ENCODE measurements at regions not wholly inside any gene's neighbourhood (a gene's known extent, or its start where the extent isn't known, plus 50 kb on each side); places are given as distances from the start of the nearest gene placed in this dataset.

GRCh38 chr9:90698871-90699440 is 56.3 kb upstream of the DIRAS2 start:
- Histone ChIP-seq H3K9me3 (ENCODE audit: control insufficient read depth in 1 of 2, insufficient read depth in 1 of 2, low read depth in 1 of 2, low read length in 2 of 2) (no peaks in the 10 kb centered on the region), H3K36me3 (ENCODE audit: control insufficient read depth in 1 of 2, insufficient read depth in 2 of 2, low read length in 2 of 2) (no peaks in the 10 kb centered on the region), H3K4me1 (ENCODE audit: control insufficient read depth in 1 of 2, insufficient read depth in 2 of 2, low read length in 2 of 2) (no peaks in the 10 kb centered on the region), H3K9ac (ENCODE audit: low read length) (no peak overlapping the region), H3K9me2 (ENCODE audit: insufficient read depth) (no peaks in the 10 kb centered on the region), H3K27ac (ENCODE audit: low read depth, low read length) (no peak overlapping the region), H2AFZ (ENCODE audit: low read depth, low read length, poor library complexity, severe bottlenecking) (no peak overlapping the region), H4K20me1 (ENCODE audit: insufficient read depth) (no peaks in the 10 kb centered on the region), H3K79me2 (ENCODE audit: insufficient read depth, low read length) (no peaks in the 10 kb centered on the region), H3K4me2 (ENCODE audit: low read length) (no peak overlapping the region), H3K4me3 (replicated peaks in 1 of 2; ENCODE audit: low read depth in 1 of 2, low read length in 2 of 2) (no peak overlapping the region), H3K27me3 (ENCODE audit: insufficient read depth, low read length) (peaks cover 31% of the 10 kb centered on the region)
- ATAC-seq = no peak
- intact Hi-C loops (cut with micrococcal nuclease) = no loop called here
- no TSS peak for BruUV-seq (replicated peaks)
- TF ChIP-seq CEBPB (IDR thresholded peaks at IDR 0.05; ENCODE audit: low read depth) = no peak
- no peak for TF ChIP-seq EZH2phosphoT487 (IDR thresholded peaks at IDR 0.05; ENCODE audit: borderline replicate concordance)
- TF ChIP-seq POLR2AphosphoS5 (IDR thresholded peaks at IDR 0.05; ENCODE audit: low read depth, low read length) = no peak
- no peak for TF ChIP-seq JUND (IDR thresholded peaks at IDR 0.05)
- TF ChIP-seq ZNF274 (IDR thresholded peaks at IDR 0.05; ENCODE audit: low read depth, low read length) = no peak
- no peak for TF ChIP-seq REST (IDR thresholded peaks at IDR 0.05; ENCODE audit: low read depth)
- no peak for TF ChIP-seq RAD21 (IDR thresholded peaks at IDR 0.05; ENCODE audit: low read depth)
- no peak for TF ChIP-seq ATF3 (IDR thresholded peaks at IDR 0.05)
- TF ChIP-seq ELF1 (IDR thresholded peaks at IDR 0.05; ENCODE audit: borderline replicate concordance, low read depth) = no peak
- no peak for TF ChIP-seq CBX3 (IDR thresholded peaks at IDR 0.05; ENCODE audit: low read depth)
- TF ChIP-seq ZBTB33 (IDR thresholded peaks at IDR 0.05; ENCODE audit: extremely low read depth, insufficient replicate concordance, low read length) = no peak
- TF ChIP-seq POLR2A (IDR thresholded peaks at IDR 0.05; ENCODE audit: borderline replicate concordance, extremely low read depth, insufficient read depth, insufficient read length) = no peak
- TF ChIP-seq SRF (IDR thresholded peaks at IDR 0.05; ENCODE audit: low read depth) = no peak
- TF ChIP-seq EZH2 (IDR thresholded peaks at IDR 0.05) = no peak
- TF ChIP-seq TCF7L2 (IDR thresholded peaks at IDR 0.05; ENCODE audit: borderline replicate concordance, extremely low read depth, insufficient read depth, insufficient read length) = no peak
- no peak for TF ChIP-seq EGR1 (IDR thresholded peaks at IDR 0.05; ENCODE audit: low read depth)
- no peak for TF ChIP-seq FOSL1 (IDR thresholded peaks at IDR 0.05; ENCODE audit: low read depth)
- TF ChIP-seq, protein P1, sequence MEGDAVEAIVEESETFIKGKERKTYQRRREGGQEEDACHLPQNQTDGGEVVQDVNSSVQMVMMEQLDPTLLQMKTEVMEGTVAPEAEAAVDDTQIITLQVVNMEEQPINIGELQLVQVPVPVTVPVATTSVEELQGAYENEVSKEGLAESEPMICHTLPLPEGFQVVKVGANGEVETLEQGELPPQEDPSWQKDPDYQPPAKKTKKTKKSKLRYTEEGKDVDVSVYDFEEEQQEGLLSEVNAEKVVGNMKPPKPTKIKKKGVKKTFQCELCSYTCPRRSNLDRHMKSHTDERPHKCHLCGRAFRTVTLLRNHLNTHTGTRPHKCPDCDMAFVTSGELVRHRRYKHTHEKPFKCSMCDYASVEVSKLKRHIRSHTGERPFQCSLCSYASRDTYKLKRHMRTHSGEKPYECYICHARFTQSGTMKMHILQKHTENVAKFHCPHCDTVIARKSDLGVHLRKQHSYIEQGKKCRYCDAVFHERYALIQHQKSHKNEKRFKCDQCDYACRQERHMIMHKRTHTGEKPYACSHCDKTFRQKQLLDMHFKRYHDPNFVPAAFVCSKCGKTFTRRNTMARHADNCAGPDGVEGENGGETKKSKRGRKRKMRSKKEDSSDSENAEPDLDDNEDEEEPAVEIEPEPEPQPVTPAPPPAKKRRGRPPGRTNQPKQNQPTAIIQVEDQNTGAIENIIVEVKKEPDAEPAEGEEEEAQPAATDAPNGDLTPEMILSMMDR (IDR thresholded peaks at IDR 0.05 in 2 of 3, conservative IDR thresholded peaks at IDR 0.05 in 1 of 3; ENCODE audit: borderline replicate concordance in 1 of 3, insufficient read depth in 1 of 3, low read depth in 2 of 3, low read length in 2 of 3) = no peak
- no peak for TF ChIP-seq YY1 (IDR thresholded peaks at IDR 0.05; ENCODE audit: extremely low read depth, insufficient replicate concordance, low read depth, low read length)
- no peak for TF ChIP-seq ZFX (IDR thresholded peaks at IDR 0.05)
- DNase-seq (ENCODE audit: low read depth, low spot score) = no peak
- CTCF ChIA-PET = no interaction called here
- POLR2A ChIA-PET = no interaction called here
- RAD21 ChIA-PET (ENCODE audit: low non-redundant PET in 1 of 2, low total read pairs in 2 of 2, uncharacterized antibody in 2 of 2, unreplicated experiment in 2 of 2) = no interaction called here

Measured in HCT116 (cell line).